ENCODE measurements at regions not wholly inside any gene's neighbourhood (a gene's known extent, or its start where the extent isn't known, plus 50 kb on each side); places are given as distances from the start of the nearest gene placed in this dataset.

- no peak for TF ChIP-seq CTCF (IDR thresholded peaks at IDR 0.05)
These were observed 660.6 kb upstream of the CHD1 start for GRCh38 chr5:99589424-99589823.

- no peak for TF ChIP-seq CTCF (IDR thresholded peaks at IDR 0.05)
These were observed 659.2 kb upstream of the CHD1 start for GRCh38 chr5:99587983-99588382.

- TF ChIP-seq CTCF (IDR thresholded peaks at IDR 0.05) = no peak
These were observed 658.1 kb upstream of the CHD1 start for GRCh38 chr5:99586878-99587277.

- TF ChIP-seq CTCF (IDR thresholded peaks at IDR 0.05) = no peak
These were observed 624.5 kb upstream of the CHD1 start for GRCh38 chr5:99553211-99553810.

- TF ChIP-seq CTCF (IDR thresholded peaks at IDR 0.05) = no peak
These were observed 615.5 kb upstream of the CHD1 start for GRCh38 chr5:99544356-99544755.

GRCh38 chr5:99543841-99544240, 615.0 kb upstream of the CHD1 start:
- TF ChIP-seq CTCF (IDR thresholded peaks at IDR 0.05) = no peak

- TF ChIP-seq CTCF (IDR thresholded peaks at IDR 0.05) = no peak
These were observed 531.9 kb upstream of the CHD1 start for GRCh38 chr5:99460701-99461100.

GRCh38 chr5:99453196-99453595, 524.4 kb upstream of the CHD1 start:
- no peak for TF ChIP-seq CTCF (IDR thresholded peaks at IDR 0.05)
